ENCODE measurements at regions not wholly inside any gene's neighbourhood (a gene's known extent, or its start where the extent isn't known, plus 50 kb on each side); places are given as distances from the start of the nearest gene placed in this dataset.

GRCh38 chr16:7772722-7773121, 440.1 kb downstream of the RBFOX1 start:
- Histone ChIP-seq H4K20me1 (replicated peaks in 1 of 2; ENCODE audit: control insufficient read depth in 1 of 2, insufficient read depth in 2 of 2, low read length in 2 of 2) (no peaks in the 10 kb centered on the region), H3K79me2 (ENCODE audit: control insufficient read depth in 1 of 2, insufficient read depth in 2 of 2, low read length in 2 of 2) (no peaks in the 10 kb centered on the region), H2AFZ (ENCODE audit: low read length) (no peak overlapping the region), H3K79me1 (ENCODE audit: low read depth, low read length) (no peaks in the 10 kb centered on the region), H2AK5ac (ENCODE audit: low read depth, low read length) (no peak overlapping the region), H2BK15ac (ENCODE audit: low read length) (no peak overlapping the region), H3K14ac (ENCODE audit: insufficient read length) (no peak overlapping the region), H3K4me3 (ENCODE audit: extremely low read depth in 1 of 4, insufficient read depth in 2 of 4, low read depth in 3 of 4, low read length in 4 of 4) (no peak overlapping the region), H4K8ac (ENCODE audit: extremely low read depth, insufficient read depth, low read length) (no peak overlapping the region), H3K4me1 (replicated peaks in 1 of 4; ENCODE audit: control insufficient read depth in 3 of 4, insufficient read depth in 4 of 4, low read length in 3 of 4) (peaks cover 0 to 3% (median 0%) of the 10 kb centered on the region in 4 experiments; a peak in 1 of 7 replicates), H3K36me3 (ENCODE audit: control insufficient read depth in 2 of 4, insufficient read depth in 4 of 4, low read length in 3 of 4) (no peaks in the 10 kb centered on the region), H2BK20ac (ENCODE audit: low read length) (peak overlapping the region; percentile 28), H4K5ac (ENCODE audit: insufficient read length, low read depth, low read length) (no peak overlapping the region), H3K23ac (ENCODE audit: insufficient read length) (no peak overlapping the region), H3K9ac (replicated peaks in 1 of 4; ENCODE audit: extremely low read depth in 1 of 4, low read depth in 3 of 4, low read length in 3 of 4) (no peak overlapping the region), H3K27ac (ENCODE audit: low read depth, low read length) (no peak overlapping the region), H2BK120ac (replicated peaks; ENCODE audit: low read depth, low read length) (no peak overlapping the region), H3K23me2 (ENCODE audit: low read depth, low read length) (no peaks in the 10 kb centered on the region; the same call in 1 of the 2 replicates), H3K56ac (replicated peaks; ENCODE audit: insufficient read length, low read depth, low read length) (no peak overlapping the region), H4K91ac (replicated peaks; ENCODE audit: insufficient read length, low read length) (no peak overlapping the region), H3K18ac (ENCODE audit: extremely low read depth, low read length) (no peak overlapping the region), H2BK5ac (ENCODE audit: low read depth, low read length) (no peak overlapping the region), H2BK12ac (ENCODE audit: low read depth, low read length) (0 out of 2 replicates have a peak overlapping the region, but pooled peaks have one; percentile 0), H3K4ac (replicated peaks; ENCODE audit: insufficient read length, low read depth, low read length) (no peak overlapping the region), H3K4me2 (ENCODE audit: insufficient read depth in 1 of 2, low read depth in 2 of 2, low read length in 2 of 2) (no peak overlapping the region), H3K27me3 (replicated peaks in 1 of 4; ENCODE audit: control insufficient read depth in 3 of 4, extremely low read depth in 1 of 4, insufficient read depth in 3 of 4, low read length in 3 of 4) (no peaks in the 10 kb centered on the region; a peak in 1 of 7 replicates), H3K9me3 (ENCODE audit: insufficient read depth in 2 of 2, low read depth in 1 of 2, low read length in 1 of 2) (no peaks in the 10 kb centered on the region)
- no peak for TF ChIP-seq FOSL1 (IDR thresholded peaks at IDR 0.05; ENCODE audit: insufficient read depth, low read depth, low read length)
- no peak for TF ChIP-seq MAX (IDR thresholded peaks at IDR 0.05)
- no peak for TF ChIP-seq JUND (IDR thresholded peaks at IDR 0.05; ENCODE audit: low read length)
- TF ChIP-seq ATF2 (IDR thresholded peaks at IDR 0.05; ENCODE audit: low read length), result no peak
- no peak for TF ChIP-seq RFX5 (IDR thresholded peaks at IDR 0.05; ENCODE audit: borderline replicate concordance, low read depth, low read length)
- no peak for TF ChIP-seq SAP30 (IDR thresholded peaks at IDR 0.05; ENCODE audit: insufficient read depth, insufficient replicate concordance, low read length)
- no peak for TF ChIP-seq EP300 (IDR thresholded peaks at IDR 0.05; ENCODE audit: borderline replicate concordance in 1 of 2, low read depth in 2 of 2, low read length in 2 of 2)
- TF ChIP-seq JUN (IDR thresholded peaks at IDR 0.05; ENCODE audit: low read depth, low read length), result no peak
- FAIRE-seq (no peak), DNase-seq (ENCODE audit: low read depth in 1 of 2, low spot score in 2 of 2) (no peak)
- WGBS, 2 experiments (ENCODE audit: extremely low coverage in 1 of 2, insufficient coverage in 1 of 2, insufficient read length in 1 of 2, insufficient replicate concordance in 2 of 2, low coverage in 1 of 2, low lambda C conversion rate in 2 of 2, missing lambda C conversion rate in 1 of 2), result 97% methylated on average over 8 of the region's 8 CpGs; no CpG with 5 or more reads in 1 of the 2 experiments
- POLR2A ChIA-PET (ENCODE audit: partially characterized antibody), result no interaction called here
- CTCF ChIA-PET (ENCODE audit: partially characterized antibody), result interaction anchor here (0.9 to 1.0 kb wide), 2 partner anchors 17 to 18 kb away, joined by 3 read pairs; no protein-coding TSS in a partner anchor
